SK-N-SH (cell line): ENCODE measurements at regions not wholly inside any gene's neighbourhood (a gene's known extent, or its start where the extent isn't known, plus 50 kb on each side); places are given as distances from the start of the nearest gene placed in this dataset.

Experiments
- CTCF ChIA-PET: fragments of 300-600, 350-600 bp; formaldehyde crosslinking; extraction: SDS; loops from one replicate; lab custom pipeline; 2021; lab: Yijun Ruan, JAX
- POLR2A ChIA-PET: fragments of 350-600 bp; sonication (Branson Sonifier 250); formaldehyde crosslinking; extraction: SDS; loops from one replicate; lab custom pipeline; 2020; ENCODE audit warnings: antibody characterized with exemption, inconsistent platforms; lab: Yijun Ruan, JAX
- DNase-seq: peaks from one replicate; pipeline ENCODE4 v3.0.0; 2012
- H2AFZ ChIP-seq: fragments of 200-600 bp; sonication (generic); 2 replicates; pipeline ENCODE4 v1.8.1; 2016; ENCODE audit warnings: antibody characterized with exemption, mild to moderate bottlenecking, low read depth
- H3F3A ChIP-seq: fragments of 200-600 bp; sonication (generic); replicated peaks from 2 replicates; pipeline ENCODE3; 2016; ENCODE audit warnings: antibody characterized with exemption, mild to moderate bottlenecking; ENCODE audit not compliant: insufficient read depth
- H3K27ac ChIP-seq, 2 experiments: fragments of 200-500 bp in 1 of 2; fragments of 200-600 bp in 1 of 2; sonication (Bioruptor generic) in 1 of 2; sonication (generic), shearing (Covaris generic) in 1 of 2; 2 replicates each; pipeline versions ENCODE4 v1.5.1 to v1.6.1; 2014 to 2016; ENCODE audit warnings: low read depth in 2 of 2, inconsistent platforms in 1 of 2, low read length in 1 of 2, mild to moderate bottlenecking in 1 of 2, mixed read lengths in 1 of 2
- H3K27me3 ChIP-seq: fragments of 200-600 bp; sonication (generic), shearing (Covaris generic); 2 replicates; pipeline ENCODE4 v1.6.1; 2016; ENCODE audit warnings: mixed run types; ENCODE audit not compliant: insufficient read depth
- H3K36me3 ChIP-seq, 2 experiments: fragments of 200-500 bp in 1 of 2; fragments of 200-600 bp in 1 of 2; sonication (Bioruptor generic) in 1 of 2; sonication (generic) in 1 of 2; replicated peaks in 1 of 2; 2 replicates each; pipeline versions ENCODE3 to v1.5.1; 2014 to 2016; ENCODE audit warnings: low read length in 1 of 2, mild to moderate bottlenecking in 1 of 2; ENCODE audit not compliant: insufficient read depth in 2 of 2, control insufficient read depth in 1 of 2
- H3K4me1 ChIP-seq, 2 experiments: fragments of 200-500 bp in 1 of 2; fragments of 200-600 bp in 1 of 2; sonication (Bioruptor generic) in 1 of 2; sonication (generic), shearing (Covaris generic) in 1 of 2; 2 replicates each; pipeline versions ENCODE4 v1.5.1 to v1.6.1; 2014 to 2016; ENCODE audit warnings: low read depth in 1 of 2, low read length in 1 of 2, mixed run types in 1 of 2; ENCODE audit not compliant: insufficient read depth in 2 of 2, control insufficient read depth in 1 of 2
- H3K4me2 ChIP-seq: fragments of 200-600 bp; sonication (generic), shearing (Covaris generic); 2 replicates; pipeline ENCODE4 v1.6.1; 2017; ENCODE audit warnings: mixed run types
- H3K4me3 ChIP-seq, 2 experiments: fragments of 200-500 bp in 1 of 2; fragments of 200-600 bp in 1 of 2; sonication (Bioruptor generic) in 1 of 2; sonication (generic), shearing (Covaris generic) in 1 of 2; 2 replicates each; pipeline versions ENCODE4 v1.5.1 to v1.8.1; 2014 to 2016; ENCODE audit warnings: low read depth in 2 of 2, inconsistent platforms in 1 of 2, low read length in 1 of 2, mild to moderate bottlenecking in 1 of 2, mixed read lengths in 1 of 2, moderate library complexity in 1 of 2
- H3K79me2 ChIP-seq: fragments of 200-600 bp; sonication (generic); 2 replicates; pipeline ENCODE4 v1.8.1; 2017; ENCODE audit warnings: mild to moderate bottlenecking; ENCODE audit not compliant: insufficient read depth
- H3K9ac ChIP-seq: fragments of 200-600 bp; sonication (generic); 2 replicates; pipeline ENCODE4 v1.6.1; 2017; ENCODE audit warnings: mixed run types
- H3K9me2 ChIP-seq: fragments of 200-600 bp; sonication (generic); 2 replicates; pipeline ENCODE4 v1.6.1; 2017; ENCODE audit warnings: mixed run types
- H3K9me3 ChIP-seq: fragments of 200-600 bp; sonication (generic); 2 replicates; pipeline ENCODE4 v1.6.1; 2017; ENCODE audit warnings: mixed run types, mild to moderate bottlenecking, moderate library complexity
- H4K20me1 ChIP-seq: fragments of 200-600 bp; sonication (generic); 2 replicates; pipeline ENCODE4 v1.6.1; 2017; ENCODE audit warnings: mild to moderate bottlenecking, mixed run types; ENCODE audit not compliant: insufficient read depth
- CHD2 ChIP-seq: fragments of 150-350 bp; IDR thresholded peaks from 2 replicates; pipeline ENCODE4 v1.6.1; 2018; ENCODE audit warnings: low read length; ENCODE audit not compliant: partially characterized antibody
- ELF1 ChIP-seq: IDR thresholded peaks from 2 replicates; pipeline ENCODE4 v1.4.0; 2012
- FOSL2 ChIP-seq: IDR thresholded peaks from 2 replicates; pipeline ENCODE4 v1.4.0; 2012; ENCODE audit warnings: low read depth, mild to moderate bottlenecking, moderate library complexity, borderline replicate concordance
- FOXJ3 ChIP-seq: sonication (generic); formaldehyde crosslinking; IDR thresholded peaks from 2 replicates; pipeline ENCODE4 v1.5.1; 2020; ENCODE audit warnings: mild to moderate bottlenecking, missing genetic modification reagents
- GABPA ChIP-seq: IDR thresholded peaks from 2 replicates; pipeline ENCODE4 v1.4.0; 2012; ENCODE audit warnings: low read depth, mild to moderate bottlenecking
- GATA2 ChIP-seq: sonication (generic); formaldehyde crosslinking; IDR thresholded peaks from 2 replicates; pipeline ENCODE4 v1.5.0; 2020; ENCODE audit warnings: mild to moderate bottlenecking, missing genetic modification reagents
- JUND ChIP-seq: IDR thresholded peaks from 2 replicates; pipeline ENCODE4 v1.4.0; 2012
- MXI1 ChIP-seq: IDR thresholded peaks from 2 replicates; pipeline ENCODE4 v1.6.1; 2012; ENCODE audit warnings: mild to moderate bottlenecking, low read depth, low read length, improper control_type of control experiment
- NRF1 ChIP-seq: IDR thresholded peaks from 2 replicates; pipeline ENCODE4 v1.6.1; 2012; ENCODE audit warnings: low read depth, mild to moderate bottlenecking, low read length
- POLR2AphosphoS5 ChIP-seq: IDR thresholded peaks from 2 replicates; pipeline ENCODE4 v1.6.1; 2012; ENCODE audit warnings: low read depth, low read length
- RCOR1 ChIP-seq: fragments of 150-350 bp; IDR thresholded peaks from 2 replicates; pipeline ENCODE4 v1.6.1; 2017; ENCODE audit warnings: antibody characterized with exemption, low read length
- RXRA ChIP-seq: IDR thresholded peaks from 2 replicates; pipeline ENCODE4 v1.4.0; 2012; ENCODE audit warnings: low read depth, mild to moderate bottlenecking, borderline replicate concordance
- SIN3A ChIP-seq: IDR thresholded peaks from 2 replicates; pipeline ENCODE4 v1.6.1; 2012; ENCODE audit warnings: low read depth, mild to moderate bottlenecking, low read length, moderate library complexity, borderline replicate concordance
- TAF1 ChIP-seq: IDR thresholded peaks from 2 replicates; pipeline ENCODE4 v1.6.1; 2012; ENCODE audit warnings: low read depth, mild to moderate bottlenecking, low read length, moderate library complexity, borderline replicate concordance
- TCF12 ChIP-seq: IDR thresholded peaks from 2 replicates; pipeline ENCODE4 v1.4.0; 2012
- TEAD4 ChIP-seq: IDR thresholded peaks from 2 replicates; pipeline ENCODE4 v1.4.0; 2012; ENCODE audit warnings: mild to moderate bottlenecking, borderline replicate concordance; ENCODE audit not compliant: insufficient read depth
- WGBS: methylation state at CpG from one replicate; pipeline ENCODE4 v1.1.6; 2017; ENCODE audit warnings: low lambda C conversion rate; 5-methylcytosine and 5-hydroxymethylcytosine counted together
- TF ChIP-seq, protein P1 (sequence below): IDR thresholded peaks from 2 replicates; pipeline ENCODE4 v1.6.1; 2012; ENCODE audit warnings: mild to moderate bottlenecking, low read depth, low read length, moderate library complexity
- TF ChIP-seq, protein P2 (sequence below): IDR thresholded peaks from 2 replicates; pipeline ENCODE4 v1.4.0; 2012; ENCODE audit warnings: low read depth, borderline replicate concordance
- TF ChIP-seq, protein P3 (sequence below): fragments of 150-350 bp; IDR thresholded peaks from 2 replicates; pipeline ENCODE4 v1.6.1; 2017; ENCODE audit warnings: antibody characterized with exemption, low read length, low read depth, borderline replicate concordance

DNA sequence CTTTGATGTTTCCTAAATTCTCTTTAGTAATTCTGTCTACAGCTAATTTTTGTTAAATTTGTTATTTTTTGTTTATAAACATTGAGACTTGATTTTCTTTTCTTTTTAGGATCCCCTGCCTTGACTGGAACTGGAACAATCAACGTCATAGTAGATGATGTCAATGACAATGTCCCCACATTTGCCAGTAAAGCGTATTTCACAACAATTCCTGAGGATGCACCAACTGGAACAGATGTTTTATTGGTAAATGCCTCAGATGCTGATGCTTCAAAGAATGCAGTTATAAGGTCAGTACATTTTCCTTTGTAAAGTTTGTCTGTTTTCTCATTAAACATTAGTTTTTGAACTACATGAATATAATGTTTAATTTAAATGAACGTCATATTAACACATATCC lies 119.4 kb downstream of the FAT4 start (continued):
- TF ChIP-seq, protein P1, sequence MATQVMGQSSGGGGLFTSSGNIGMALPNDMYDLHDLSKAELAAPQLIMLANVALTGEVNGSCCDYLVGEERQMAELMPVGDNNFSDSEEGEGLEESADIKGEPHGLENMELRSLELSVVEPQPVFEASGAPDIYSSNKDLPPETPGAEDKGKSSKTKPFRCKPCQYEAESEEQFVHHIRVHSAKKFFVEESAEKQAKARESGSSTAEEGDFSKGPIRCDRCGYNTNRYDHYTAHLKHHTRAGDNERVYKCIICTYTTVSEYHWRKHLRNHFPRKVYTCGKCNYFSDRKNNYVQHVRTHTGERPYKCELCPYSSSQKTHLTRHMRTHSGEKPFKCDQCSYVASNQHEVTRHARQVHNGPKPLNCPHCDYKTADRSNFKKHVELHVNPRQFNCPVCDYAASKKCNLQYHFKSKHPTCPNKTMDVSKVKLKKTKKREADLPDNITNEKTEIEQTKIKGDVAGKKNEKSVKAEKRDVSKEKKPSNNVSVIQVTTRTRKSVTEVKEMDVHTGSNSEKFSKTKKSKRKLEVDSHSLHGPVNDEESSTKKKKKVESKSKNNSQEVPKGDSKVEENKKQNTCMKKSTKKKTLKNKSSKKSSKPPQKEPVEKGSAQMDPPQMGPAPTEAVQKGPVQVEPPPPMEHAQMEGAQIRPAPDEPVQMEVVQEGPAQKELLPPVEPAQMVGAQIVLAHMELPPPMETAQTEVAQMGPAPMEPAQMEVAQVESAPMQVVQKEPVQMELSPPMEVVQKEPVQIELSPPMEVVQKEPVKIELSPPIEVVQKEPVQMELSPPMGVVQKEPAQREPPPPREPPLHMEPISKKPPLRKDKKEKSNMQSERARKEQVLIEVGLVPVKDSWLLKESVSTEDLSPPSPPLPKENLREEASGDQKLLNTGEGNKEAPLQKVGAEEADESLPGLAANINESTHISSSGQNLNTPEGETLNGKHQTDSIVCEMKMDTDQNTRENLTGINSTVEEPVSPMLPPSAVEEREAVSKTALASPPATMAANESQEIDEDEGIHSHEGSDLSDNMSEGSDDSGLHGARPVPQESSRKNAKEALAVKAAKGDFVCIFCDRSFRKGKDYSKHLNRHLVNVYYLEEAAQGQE, result no peak
- TF ChIP-seq GATA2 (CRISPR knock-in tag) (no peak), FOSL2 (no peak)
- TF ChIP-seq, all 33 proteins: peak for 0

DNA sequence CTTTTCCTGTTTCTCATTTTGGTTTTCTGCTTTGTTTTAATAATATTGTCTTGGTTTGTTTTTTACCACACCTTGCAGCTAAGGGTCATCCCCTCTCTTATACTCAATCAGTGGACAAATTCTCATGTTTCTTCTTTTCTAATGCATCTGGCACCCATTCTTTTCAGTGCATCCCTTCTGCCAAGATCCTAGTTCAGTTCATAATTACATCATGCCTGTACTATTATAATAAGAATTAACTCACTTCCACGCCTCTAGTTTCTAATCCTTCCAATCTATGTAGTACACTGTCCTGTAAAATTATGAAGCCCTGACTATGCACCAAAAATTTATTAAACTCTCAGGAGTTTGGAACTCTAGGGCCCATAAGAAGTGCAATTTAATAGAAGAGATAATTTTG lies 126.1 kb downstream of the FAT4 start:
- no peak for TF ChIP-seq TCF12
- no peak for TF ChIP-seq TAF1
- TF ChIP-seq RXRA, result no peak
- no peak for TF ChIP-seq ELF1
- TF ChIP-seq JUND, result no peak
- TF ChIP-seq FOXJ3, result no peak
- TF ChIP-seq NRF1, result no peak
- no peak for TF ChIP-seq GABPA
- TF ChIP-seq FOSL2, result no peak
- TF ChIP-seq GATA2 (CRISPR knock-in tag), result no peak
- no peak for TF ChIP-seq CHD2
- TF ChIP-seq, protein P2, sequence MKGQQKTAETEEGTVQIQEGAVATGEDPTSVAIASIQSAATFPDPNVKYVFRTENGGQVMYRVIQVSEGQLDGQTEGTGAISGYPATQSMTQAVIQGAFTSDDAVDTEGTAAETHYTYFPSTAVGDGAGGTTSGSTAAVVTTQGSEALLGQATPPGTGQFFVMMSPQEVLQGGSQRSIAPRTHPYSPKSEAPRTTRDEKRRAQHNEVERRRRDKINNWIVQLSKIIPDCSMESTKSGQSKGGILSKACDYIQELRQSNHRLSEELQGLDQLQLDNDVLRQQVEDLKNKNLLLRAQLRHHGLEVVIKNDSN, result no peak
- no peak for TF ChIP-seq SIN3A
- TF ChIP-seq, protein P3, sequence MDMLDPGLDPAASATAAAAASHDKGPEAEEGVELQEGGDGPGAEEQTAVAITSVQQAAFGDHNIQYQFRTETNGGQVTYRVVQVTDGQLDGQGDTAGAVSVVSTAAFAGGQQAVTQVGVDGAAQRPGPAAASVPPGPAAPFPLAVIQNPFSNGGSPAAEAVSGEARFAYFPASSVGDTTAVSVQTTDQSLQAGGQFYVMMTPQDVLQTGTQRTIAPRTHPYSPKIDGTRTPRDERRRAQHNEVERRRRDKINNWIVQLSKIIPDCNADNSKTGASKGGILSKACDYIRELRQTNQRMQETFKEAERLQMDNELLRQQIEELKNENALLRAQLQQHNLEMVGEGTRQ, result no peak
- TF ChIP-seq MXI1, result no peak
- no peak for TF ChIP-seq TEAD4
- no peak for TF ChIP-seq POLR2AphosphoS5
- no peak for TF ChIP-seq RCOR1
- no peaks in the 10 kb centered on the region for H3K9me2 ChIP-seq
- peaks cover 0 to 20% of the 10 kb centered on the region in 2 experiments for H3K36me3 ChIP-seq
- H3K4me2 ChIP-seq, result no peak overlapping the region
- ChIA-PET CTCF (no interaction called here), POLR2A (no interaction called here)
- H3K79me2 ChIP-seq, result no peaks in the 10 kb centered on the region; the same call in 1 of the 2 replicates
- H3K9me3 ChIP-seq, result no peaks in the 10 kb centered on the region
- DNase-seq, result no peak
- H3F3A ChIP-seq, result no peaks in the 10 kb centered on the region
- H2AFZ ChIP-seq, result no peak overlapping the region
- no peaks in the 10 kb centered on the region for H3K27me3 ChIP-seq
- no peaks in the 10 kb centered on the region for H4K20me1 ChIP-seq
- WGBS, result 83% methylated on average over 1 of the region's 1 CpG
- H3K9ac ChIP-seq, result no peak overlapping the region
- H3K4me3 ChIP-seq, result no peak overlapping the region
- H3K27ac ChIP-seq, result no peak overlapping the region
- H3K4me1 ChIP-seq, result no peaks in the 10 kb centered on the region
